Tibial nerve (tissue), 4 donors: ENCODE measurements at regions not wholly inside any gene's neighbourhood (a gene's known extent, or its start where the extent isn't known, plus 50 kb on each side); places are given as distances from the start of the nearest gene placed in this dataset.

ENCODE experiments used
- DNase-seq, 2 donors: peaks; one replicate each; pipeline ENCODE4 v3.0.0-alpha.2; 2019; ENCODE audit warnings: low spot score in 2 of 2
- H3K27ac ChIP-seq, 4 donors: fragments of 200-600 bp; sonication (generic) in 3 of 4; one replicate each; pipeline ENCODE4 v1.5.1; 2017 to 2019; ENCODE audit warnings: mild to moderate bottlenecking in 1 of 4
- H3K27me3 ChIP-seq, 2 donors: fragments of 200-600 bp; sonication (generic) in 1 of 2; one replicate each; pipeline versions ENCODE4 v1.5.1 to v1.6.0; 2017 to 2019
- H3K36me3 ChIP-seq, 3 donors: fragments of 200-600 bp; sonication (generic); one replicate each; pipeline ENCODE4 v1.5.1; 2018 to 2019
- H3K4me1 ChIP-seq, 4 donors: fragments of 200-600 bp; sonication (generic) in 3 of 4; one replicate each; pipeline ENCODE4 v1.5.1; 2017 to 2019
- H3K4me3 ChIP-seq, 4 donors: fragments of 200-600 bp; sonication (generic) in 3 of 4; one replicate each; pipeline ENCODE4 v1.5.1; 2017 to 2019; ENCODE audit warnings: mild to moderate bottlenecking in 1 of 4, moderate library complexity in 1 of 4
- H3K9me3 ChIP-seq, 4 donors: fragments of 200-600 bp; sonication (generic) in 3 of 4; one replicate each; pipeline ENCODE4 v1.5.1; 2017 to 2019
- EP300 ChIP-seq, 2 donors: sonication (generic); formaldehyde crosslinking; IDR thresholded peaks; one replicate each; pipeline ENCODE4 v1.6.1; 2017; ENCODE audit warnings: antibody characterized with exemption in 2 of 2, mild to moderate bottlenecking in 1 of 2
- POLR2A ChIP-seq, 2 donors: fragments of 450-650 bp; IDR thresholded peaks; one replicate each; pipeline ENCODE4 v1.6.1; 2017; ENCODE audit warnings: antibody characterized with exemption in 2 of 2, mild to moderate bottlenecking in 2 of 2, moderate library complexity in 2 of 2
- WGBS, 2 donors: methylation state at CpG; one replicate each; pipeline ENCODE4 v1.1.5; 2018; 5-methylcytosine and 5-hydroxymethylcytosine counted together
- TF ChIP-seq, protein P1 (sequence below), 5 experiments: fragments of 200-600 bp in 3 of 5; fragments of 450-650 bp in 2 of 5; sonication (generic) in 3 of 5; IDR thresholded peaks; one replicate each; pipeline ENCODE4 v1.5.1; 2016 to 2019; ENCODE audit warnings: antibody characterized with exemption in 5 of 5, mild to moderate bottlenecking in 3 of 5, moderate library complexity in 2 of 5

- peaks cover 0 to 4% (median 0%) of the 10 kb centered on the region in 4 donors for H3K9me3 ChIP-seq
- no peak overlapping the region for H3K27ac ChIP-seq
- no peaks in the 10 kb centered on the region for H3K27me3 ChIP-seq
- no peaks in the 10 kb centered on the region for H3K4me1 ChIP-seq
- no peak overlapping the region for H3K4me3 ChIP-seq
- 86 to 88% methylated on average over 18 of the region's 18 CpGs for WGBS, 2 donors
- TF ChIP-seq EP300 (IDR thresholded peaks at IDR 0.05) (no peak), POLR2A (IDR thresholded peaks at IDR 0.05) (no peak)
- DNase-seq = no peak
- no peaks in the 10 kb centered on the region for H3K36me3 ChIP-seq
Observed at GRCh38 chr10:129361676-129362376, 105.2 kb upstream of the MGMT start.

DNA sequence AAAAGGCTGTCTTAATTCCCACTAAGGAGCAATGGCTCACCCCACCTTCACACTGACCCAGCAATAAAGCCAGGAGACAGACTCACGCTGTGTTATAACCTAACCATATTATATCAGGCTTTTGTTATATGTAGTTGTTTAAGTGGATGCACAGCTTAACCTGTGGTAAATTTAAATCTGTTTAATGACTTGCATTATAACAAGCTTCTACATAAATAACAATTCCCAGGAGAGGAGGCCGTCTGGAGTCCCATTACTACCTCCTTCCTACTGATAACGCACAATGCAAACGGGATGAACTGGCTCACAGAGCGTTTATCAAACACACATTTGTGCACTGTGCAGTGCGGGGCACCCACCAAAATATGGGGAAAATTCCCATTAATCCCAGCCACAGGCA, 102.1 kb upstream of the MGMT start:
- Histone ChIP-seq H3K27ac (no peak overlapping the region), H3K27me3 (no peaks in the 10 kb centered on the region), H3K4me1 (no peaks in the 10 kb centered on the region), H3K4me3 (no peak overlapping the region), H3K9me3 (no peaks in the 10 kb centered on the region), H3K36me3 (no peaks in the 10 kb centered on the region)
- DNase-seq = no peak
- TF ChIP-seq EP300 (IDR thresholded peaks at IDR 0.05) (no peak), POLR2A (IDR thresholded peaks at IDR 0.05) (no peak)
- TF ChIP-seq, protein P1, sequence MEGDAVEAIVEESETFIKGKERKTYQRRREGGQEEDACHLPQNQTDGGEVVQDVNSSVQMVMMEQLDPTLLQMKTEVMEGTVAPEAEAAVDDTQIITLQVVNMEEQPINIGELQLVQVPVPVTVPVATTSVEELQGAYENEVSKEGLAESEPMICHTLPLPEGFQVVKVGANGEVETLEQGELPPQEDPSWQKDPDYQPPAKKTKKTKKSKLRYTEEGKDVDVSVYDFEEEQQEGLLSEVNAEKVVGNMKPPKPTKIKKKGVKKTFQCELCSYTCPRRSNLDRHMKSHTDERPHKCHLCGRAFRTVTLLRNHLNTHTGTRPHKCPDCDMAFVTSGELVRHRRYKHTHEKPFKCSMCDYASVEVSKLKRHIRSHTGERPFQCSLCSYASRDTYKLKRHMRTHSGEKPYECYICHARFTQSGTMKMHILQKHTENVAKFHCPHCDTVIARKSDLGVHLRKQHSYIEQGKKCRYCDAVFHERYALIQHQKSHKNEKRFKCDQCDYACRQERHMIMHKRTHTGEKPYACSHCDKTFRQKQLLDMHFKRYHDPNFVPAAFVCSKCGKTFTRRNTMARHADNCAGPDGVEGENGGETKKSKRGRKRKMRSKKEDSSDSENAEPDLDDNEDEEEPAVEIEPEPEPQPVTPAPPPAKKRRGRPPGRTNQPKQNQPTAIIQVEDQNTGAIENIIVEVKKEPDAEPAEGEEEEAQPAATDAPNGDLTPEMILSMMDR (IDR thresholded peaks at IDR 0.05) = no peak
- WGBS, 2 donors = 81 to 91% methylated on average over 6 of the region's 6 CpGs

DNA sequence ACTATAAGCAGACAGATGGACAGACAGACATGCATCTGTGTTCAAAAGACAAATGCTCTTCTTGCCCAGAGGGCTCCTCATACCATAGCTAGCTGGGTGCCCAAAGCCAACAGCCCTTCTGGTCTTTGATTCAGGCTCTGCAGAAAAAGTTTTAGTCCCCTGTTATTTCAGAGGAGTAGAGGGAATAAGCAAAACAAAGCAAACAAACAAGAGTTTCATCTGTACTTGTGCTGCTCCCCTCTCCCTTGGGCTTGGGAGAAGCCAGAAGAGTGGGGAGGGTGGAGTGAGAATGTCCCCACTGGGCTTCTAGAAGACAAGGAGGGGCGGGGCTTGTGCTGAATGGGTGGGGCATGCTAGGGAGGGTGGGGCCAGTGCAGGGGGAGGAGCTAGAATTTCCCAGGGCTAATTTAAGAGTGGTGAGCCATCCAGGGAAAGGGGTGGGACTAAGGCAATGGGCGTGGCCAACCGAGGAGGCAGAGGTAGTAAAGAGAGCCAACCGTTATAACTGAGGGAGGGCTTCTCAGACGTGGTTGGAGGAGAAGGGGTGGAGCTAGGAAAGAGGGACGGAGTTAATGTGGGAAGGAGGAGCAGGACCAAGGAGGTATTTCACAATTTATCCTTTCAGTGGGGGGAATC, 101.2 kb upstream of the MGMT start:
- 79 to 85% methylated on average over 6 of the region's 6 CpGs for WGBS, 2 donors
- no peaks in the 10 kb centered on the region for H3K9me3 ChIP-seq
- TF ChIP-seq EP300 (IDR thresholded peaks at IDR 0.05) (no peak), POLR2A (IDR thresholded peaks at IDR 0.05) (no peak)
- TF ChIP-seq, protein P1 (IDR thresholded peaks at IDR 0.05) = no peak
- DNase-seq = no peak
- no peak overlapping the region for H3K4me3 ChIP-seq
- no peaks in the 10 kb centered on the region for H3K4me1 ChIP-seq
- H3K36me3 ChIP-seq = no peaks in the 10 kb centered on the region
- H3K27me3 ChIP-seq = no peaks in the 10 kb centered on the region
- H3K27ac ChIP-seq = no peak overlapping the region

- Histone ChIP-seq H3K9me3 (peaks cover 0 to 4% (median 0%) of the 10 kb centered on the region in 4 donors), H3K4me3 (no peak overlapping the region), H3K27me3 (no peaks in the 10 kb centered on the region), H3K27ac (no peak overlapping the region), H3K36me3 (no peaks in the 10 kb centered on the region), H3K4me1 (no peaks in the 10 kb centered on the region)
- WGBS, 2 donors = 71 to 80% methylated on average over 3 of the region's 3 CpGs
- no peak for TF ChIP-seq EP300 (IDR thresholded peaks at IDR 0.05)
- TF ChIP-seq POLR2A (IDR thresholded peaks at IDR 0.05) = no peak
- TF ChIP-seq, protein P1 (IDR thresholded peaks at IDR 0.05) = no peak
- no peak for DNase-seq
Observed at GRCh38 chr10:129366450-129366849, 100.6 kb upstream of the MGMT start.

DNA sequence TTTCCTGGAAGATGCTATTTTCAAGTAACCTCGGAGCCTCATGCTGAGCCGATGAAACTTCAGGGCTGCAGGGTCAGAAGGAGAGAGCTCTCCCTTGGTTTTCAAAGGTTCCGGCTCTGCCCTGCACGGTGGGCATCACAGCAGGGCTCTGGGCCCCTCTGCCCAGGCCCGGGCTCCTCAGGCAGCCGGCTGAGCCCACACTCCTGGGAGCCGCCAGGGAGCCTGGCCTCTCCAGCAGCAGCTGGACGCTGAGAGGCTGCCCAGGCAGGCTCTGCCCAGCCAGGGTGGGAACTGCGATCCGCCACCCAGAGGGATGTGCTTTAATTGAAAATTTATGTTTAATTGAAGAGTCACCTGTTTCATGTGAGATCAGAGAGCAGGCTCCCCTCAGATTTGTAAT, 97.5 kb upstream of the MGMT start:
- TF ChIP-seq EP300 (IDR thresholded peaks at IDR 0.05) = no peak
- TF ChIP-seq, protein P1 (IDR thresholded peaks at IDR 0.05) = no peak
- TF ChIP-seq POLR2A (IDR thresholded peaks at IDR 0.05) = no peak
- H3K27me3 ChIP-seq = no peaks in the 10 kb centered on the region
- WGBS, 2 donors = 48 to 74% methylated on average over 3 to 10 of the region's 10 CpGs

More for the DNA sequence above, 97.5 kb upstream of the MGMT start:
- Histone ChIP-seq H3K9me3 (peaks cover 0 to 4% (median 0%) of the 10 kb centered on the region in 4 donors), H3K4me1 (no peaks in the 10 kb centered on the region), H3K27ac (no peak overlapping the region), H3K4me3 (no peak overlapping the region), H3K36me3 (no peaks in the 10 kb centered on the region)
- no peak for DNase-seq
